Stomach (tissue), 8 donors: ENCODE measurements at regions not wholly inside any gene's neighbourhood (a gene's known extent, or its start where the extent isn't known, plus 50 kb on each side); places are given as distances from the start of the nearest gene placed in this dataset.

Source experiments
- DNase-seq, 2 donors: peaks; one replicate each; pipeline versions ENCODE4 v3.0.0 to v3.0.0-alpha.2; 2013 to 2019
- H3K27ac ChIP-seq, 5 donors: fragments of 200-600 bp in 4 of 5; sonication (generic) in 4 of 5; one replicate each; pipeline ENCODE4 v1.5.1; 2013 to 2019; ENCODE audit warnings: mild to moderate bottlenecking in 1 of 5, moderate library complexity in 1 of 5
- H3K27me3 ChIP-seq, 3 donors: fragments of 200-600 bp; sonication (generic); one replicate each; pipeline ENCODE4 v1.5.1; 2017 to 2019; ENCODE audit warnings: mixed run types in 1 of 3
- H3K36me3 ChIP-seq, 4 donors: fragments of 200-600 bp; sonication (generic); 1 replicate in 3 of 4; 2 replicates in 1 of 4; pipeline ENCODE4 v1.5.1; 2016 to 2019
- H3K4me1 ChIP-seq, 4 donors: fragments of 200-600 bp; sonication (generic); one replicate each; pipeline ENCODE4 v1.5.1; 2016 to 2019
- H3K4me3 ChIP-seq, 4 donors: fragments of 200-600 bp; sonication (generic) in 3 of 4; one replicate each; pipeline ENCODE4 v1.5.1; 2016 to 2019; ENCODE audit warnings: mild to moderate bottlenecking in 1 of 4
- H3K9me3 ChIP-seq, 4 donors: fragments of 200-600 bp; sonication (generic); one replicate each; pipeline ENCODE4 v1.5.1; 2016 to 2019
- CTCF ChIP-seq, 7 experiments: fragments of 450-650 bp in 4 of 7; fragments of 200-600 bp in 3 of 7; sonication (generic) in 3 of 7; IDR thresholded peaks; one replicate each; pipeline ENCODE4 v1.5.1; 2016 to 2019; ENCODE audit warnings: antibody characterized with exemption in 7 of 7, control low read depth in 2 of 7, mild to moderate bottlenecking in 1 of 7
- EP300 ChIP-seq: sonication (generic); formaldehyde crosslinking; IDR thresholded peaks from one replicate; pipeline ENCODE4 v1.6.1; 2017; ENCODE audit warnings: antibody characterized with exemption
- POLR2A ChIP-seq, 4 donors: fragments of 450-650 bp; IDR thresholded peaks; one replicate each; pipeline ENCODE4 v1.6.1; 2016; ENCODE audit warnings: antibody characterized with exemption in 4 of 4, control low read depth in 2 of 4, mild to moderate bottlenecking in 1 of 4, moderate library complexity in 1 of 4
- POLR2AphosphoS5 ChIP-seq, 3 donors: sonication (generic); formaldehyde crosslinking; IDR thresholded peaks; one replicate each; pipeline ENCODE4 v1.6.1; 2016; ENCODE audit warnings: antibody characterized with exemption in 3 of 3
- WGBS, 5 donors: extraction: QIAGEN DNeasy Blood & Tissue Kit in 3 of 5; methylation state at CpG; one replicate each; pipeline versions ENCODE4 v1.1.5 to v1.1.7; 2013 to 2018; 5-methylcytosine and 5-hydroxymethylcytosine counted together
- intact Hi-C: fragments of 100-400 bp; cut with DNase I; formaldehyde crosslinking; loops from one replicate; pipeline ENCODE4 v1.15.1; 2023; ENCODE audit warnings: low total_unique reads
- donor health status: healthy with polysubstance abuse.
- donor health status: Bipolar disorder and iron deficiency.
- donor health status: healthy.

- H3K4me3 ChIP-seq: no peak overlapping the region
- WGBS, 5 donors: 20 to 38% (median 29%) methylated on average over 1 of the region's 1 CpG
- no peaks in the 10 kb centered on the region for H3K9me3 ChIP-seq
- peaks cover 0 to 13% (median 6%) of the 10 kb centered on the region in 4 donors for H3K4me1 ChIP-seq
- no peaks in the 10 kb centered on the region for H3K27me3 ChIP-seq
- peak in 1 of 2 donors; percentile 62 for DNase-seq
- intact Hi-C loops: no loop called here
- H3K36me3 ChIP-seq: no peaks in the 10 kb centered on the region
- peak overlapping the region in 4 of 5 donors; percentile 49 to 75 (median 60) for H3K27ac ChIP-seq
- no peak for TF ChIP-seq CTCF (IDR thresholded peaks at IDR 0.05)
- no peak for TF ChIP-seq POLR2AphosphoS5 (IDR thresholded peaks at IDR 0.05)
These were observed 346.7 kb upstream of the LRATD1 start for GRCh38 chr2:14285812-14286211.

- WGBS, 5 donors: 44 to 67% (median 48%) methylated on average over 3 of the region's 3 CpGs
- H3K36me3 ChIP-seq: no peaks in the 10 kb centered on the region
- TF ChIP-seq EP300 (no peak), POLR2AphosphoS5 (IDR thresholded peaks at IDR 0.05) (no peak), POLR2A (IDR thresholded peaks at IDR 0.05) (no peak), CTCF (IDR thresholded peaks at IDR 0.05) (no peak)
- H3K9me3 ChIP-seq: no peaks in the 10 kb centered on the region
- H3K4me3 ChIP-seq: no peak overlapping the region
- H3K4me1 ChIP-seq: peaks cover 0 to 13% (median 6%) of the 10 kb centered on the region in 4 donors
- intact Hi-C loops: no loop called here
- H3K27me3 ChIP-seq: no peaks in the 10 kb centered on the region
- peak in 1 of 2 donors; percentile 62 for DNase-seq
- no peak overlapping the region for H3K27ac ChIP-seq
These were observed 344.5 kb upstream of the LRATD1 start for GRCh38 chr2:14288016-14288415.

- Histone ChIP-seq H3K27me3 (no peaks in the 10 kb centered on the region), H3K4me1 (peaks cover 0 to 3% (median 0%) of the 10 kb centered on the region in 4 donors), H3K27ac (no peak overlapping the region), H3K9me3 (no peaks in the 10 kb centered on the region), H3K4me3 (no peak overlapping the region), H3K36me3 (no peaks in the 10 kb centered on the region)
- TF ChIP-seq POLR2AphosphoS5 (IDR thresholded peaks at IDR 0.05): no peak
- DNase-seq: no peak
- intact Hi-C loops: no loop called here
- WGBS, 5 donors: 47 to 67% (median 52%) methylated on average over 3 of the region's 3 CpGs
These were observed 339.6 kb upstream of the LRATD1 start for GRCh38 chr2:14292964-14293363.

- WGBS, 5 donors: 38 to 83% (median 59%) methylated on average over 2 of the region's 2 CpGs
- TF ChIP-seq POLR2A (IDR thresholded peaks at IDR 0.05): no peak
- H3K9me3 ChIP-seq: no peaks in the 10 kb centered on the region
- H3K4me1 ChIP-seq: no peaks in the 10 kb centered on the region
- no peak overlapping the region for H3K27ac ChIP-seq
- no peak overlapping the region for H3K4me3 ChIP-seq
- H3K36me3 ChIP-seq: no peaks in the 10 kb centered on the region
- no peaks in the 10 kb centered on the region for H3K27me3 ChIP-seq
- intact Hi-C loops: no loop called here
- peak in 1 of 2 donors; percentile 34 for DNase-seq
These were observed 335.2 kb upstream of the LRATD1 start for GRCh38 chr2:14297340-14297739.

DNA sequence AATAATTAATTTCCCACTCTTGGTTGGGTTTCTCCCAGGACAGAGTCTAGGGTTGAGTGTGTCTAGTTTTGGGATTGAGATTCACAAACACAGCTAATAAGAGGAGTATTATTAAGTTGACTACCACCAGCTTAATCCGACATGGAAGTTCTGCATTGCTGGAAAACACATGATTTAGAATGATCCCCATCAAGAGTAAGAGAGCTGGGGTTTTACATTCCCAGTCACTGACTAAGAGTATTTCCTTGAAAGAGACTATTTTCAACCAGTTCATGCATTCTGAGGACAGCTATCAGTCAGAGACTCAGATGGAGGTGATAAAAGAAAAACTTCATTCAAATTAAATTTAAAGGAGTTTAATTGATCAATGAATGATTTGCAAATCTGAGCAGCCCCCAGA, 334.6 kb upstream of the LRATD1 start:
- TF ChIP-seq POLR2A (IDR thresholded peaks at IDR 0.05) (no peak), EP300 (no peak), POLR2AphosphoS5 (IDR thresholded peaks at IDR 0.05) (no peak), CTCF (IDR thresholded peaks at IDR 0.05) (no peak)
- 89 to 97% (median 92%) methylated on average over 1 of the region's 1 CpG for WGBS, 5 donors
- Histone ChIP-seq H3K27ac (no peak overlapping the region), H3K4me3 (no peak overlapping the region), H3K9me3 (no peaks in the 10 kb centered on the region), H3K27me3 (no peaks in the 10 kb centered on the region), H3K4me1 (no peaks in the 10 kb centered on the region), H3K36me3 (no peaks in the 10 kb centered on the region)
- DNase-seq: no peak
- intact Hi-C loops: no loop called here
